ENCODE measurements at regions not wholly inside any gene's neighbourhood (a gene's known extent, or its start where the extent isn't known, plus 50 kb on each side); places are given as distances from the start of the nearest gene placed in this dataset.

- Histone ChIP-seq H3K9me3 (no peaks in the 10 kb centered on the region), H3K4me3 (no peak overlapping the region), H3K4me1 (replicated peaks) (no peaks in the 10 kb centered on the region), H3K36me3 (no peaks in the 10 kb centered on the region), H3K27me3 (replicated peaks; ENCODE audit: insufficient read depth) (no peaks in the 10 kb centered on the region), H3K27ac (no peak overlapping the region)
- TF ChIP-seq POLR2AphosphoS5 (IDR thresholded peaks at IDR 0.05): no peak
- no peak for TF ChIP-seq POLR2A (IDR thresholded peaks at IDR 0.05)
- no peak for DNase-seq (ENCODE audit: low spot score)
- intact Hi-C loops (cut with DNase I): no loop called here
- 51% methylated on average over 2 of the region's 2 CpGs for WGBS
Observed at GRCh38 chr12:69149270-69149669, 90.1 kb upstream of the CPSF6 start.

DNA sequence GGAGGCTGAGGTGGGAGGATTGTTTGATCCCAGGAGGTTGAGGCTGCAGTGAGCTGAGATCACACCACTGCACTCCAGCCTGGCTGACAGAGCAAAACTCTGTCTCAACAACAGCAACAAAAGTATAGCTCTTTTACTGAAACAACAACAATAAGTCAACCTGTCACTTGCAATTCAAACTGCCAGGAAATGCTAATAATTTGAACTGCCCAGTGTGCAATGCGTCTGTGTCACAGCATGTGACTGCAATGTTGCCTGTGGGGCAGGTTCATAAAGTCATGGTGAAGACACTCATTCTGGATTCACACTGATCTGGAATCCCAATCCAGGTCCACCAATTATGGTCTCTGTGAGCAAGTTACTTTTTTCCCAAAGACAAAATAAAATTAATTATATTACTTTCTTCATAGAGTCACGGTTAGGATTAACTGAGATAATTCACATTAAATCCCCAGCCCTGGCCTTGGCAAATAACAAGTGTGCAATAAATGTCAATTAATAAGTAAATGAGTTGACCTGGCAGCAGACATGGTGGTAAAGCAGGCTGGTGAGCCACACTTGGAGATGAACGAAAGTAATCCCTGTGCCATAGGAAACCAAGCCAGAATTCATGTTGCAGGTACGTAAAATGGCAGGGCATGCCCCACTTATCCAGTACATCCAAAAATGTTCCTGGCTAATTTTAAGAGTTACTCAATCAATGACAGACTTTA, 89.1 kb upstream of the CPSF6 start:
- WGBS: 37% methylated on average over 4 of the region's 4 CpGs
- Histone ChIP-seq H3K4me3 (no peak overlapping the region), H3K4me1 (replicated peaks) (no peaks in the 10 kb centered on the region), H3K27ac (no peak overlapping the region), H3K36me3 (no peaks in the 10 kb centered on the region), H3K9me3 (no peaks in the 10 kb centered on the region), H3K27me3 (replicated peaks; ENCODE audit: insufficient read depth) (no peaks in the 10 kb centered on the region)
- TF ChIP-seq, protein P1, sequence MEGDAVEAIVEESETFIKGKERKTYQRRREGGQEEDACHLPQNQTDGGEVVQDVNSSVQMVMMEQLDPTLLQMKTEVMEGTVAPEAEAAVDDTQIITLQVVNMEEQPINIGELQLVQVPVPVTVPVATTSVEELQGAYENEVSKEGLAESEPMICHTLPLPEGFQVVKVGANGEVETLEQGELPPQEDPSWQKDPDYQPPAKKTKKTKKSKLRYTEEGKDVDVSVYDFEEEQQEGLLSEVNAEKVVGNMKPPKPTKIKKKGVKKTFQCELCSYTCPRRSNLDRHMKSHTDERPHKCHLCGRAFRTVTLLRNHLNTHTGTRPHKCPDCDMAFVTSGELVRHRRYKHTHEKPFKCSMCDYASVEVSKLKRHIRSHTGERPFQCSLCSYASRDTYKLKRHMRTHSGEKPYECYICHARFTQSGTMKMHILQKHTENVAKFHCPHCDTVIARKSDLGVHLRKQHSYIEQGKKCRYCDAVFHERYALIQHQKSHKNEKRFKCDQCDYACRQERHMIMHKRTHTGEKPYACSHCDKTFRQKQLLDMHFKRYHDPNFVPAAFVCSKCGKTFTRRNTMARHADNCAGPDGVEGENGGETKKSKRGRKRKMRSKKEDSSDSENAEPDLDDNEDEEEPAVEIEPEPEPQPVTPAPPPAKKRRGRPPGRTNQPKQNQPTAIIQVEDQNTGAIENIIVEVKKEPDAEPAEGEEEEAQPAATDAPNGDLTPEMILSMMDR (IDR thresholded peaks at IDR 0.05): no peak
- TF ChIP-seq POLR2AphosphoS5 (IDR thresholded peaks at IDR 0.05) (no peak), POLR2A (IDR thresholded peaks at IDR 0.05) (no peak)
- intact Hi-C loops (cut with DNase I): loop anchor here (5.0 to 10.0 kb wide), 4 partner anchors 85 to 315 kb away; no protein-coding TSS in a partner anchor
- DNase-seq (ENCODE audit: low spot score): peak; percentile 13

DNA sequence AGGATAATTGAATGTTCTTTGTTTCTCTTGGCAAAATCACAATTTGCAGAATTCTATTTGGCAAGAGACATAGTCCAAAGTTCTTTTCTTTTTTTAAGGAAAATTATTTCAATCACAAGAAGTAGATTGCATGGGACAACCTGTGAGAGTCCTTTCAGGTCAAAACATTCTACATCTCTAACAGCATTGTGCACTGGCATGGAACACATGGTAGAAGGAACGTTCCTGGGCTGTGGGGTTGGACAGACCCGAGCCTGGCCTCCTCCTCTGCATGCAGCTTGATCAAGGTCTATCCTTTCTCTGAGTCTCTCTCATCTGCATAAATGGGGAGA, 88.6 kb upstream of the CPSF6 start:
- no peak overlapping the region for H3K27ac ChIP-seq
- TF ChIP-seq POLR2A (IDR thresholded peaks at IDR 0.05) (no peak), POLR2AphosphoS5 (IDR thresholded peaks at IDR 0.05) (no peak)
- DNase-seq (ENCODE audit: low spot score): no peak
- H3K36me3 ChIP-seq: no peaks in the 10 kb centered on the region
- intact Hi-C loops (cut with DNase I): loop anchor here (5.0 to 10.0 kb wide), 4 partner anchors 86 to 316 kb away; no protein-coding TSS in a partner anchor
- WGBS: 37% methylated on average over 2 of the region's 2 CpGs
- H3K9me3 ChIP-seq: no peaks in the 10 kb centered on the region
- no peaks in the 10 kb centered on the region for H3K4me1 ChIP-seq (replicated peaks)
- no peak overlapping the region for H3K4me3 ChIP-seq
- H3K27me3 ChIP-seq (replicated peaks; ENCODE audit: insufficient read depth): no peaks in the 10 kb centered on the region

- H3K27ac ChIP-seq: no peak overlapping the region
- DNase-seq (ENCODE audit: low spot score): no peak
- no peaks in the 10 kb centered on the region for H3K36me3 ChIP-seq
- no peaks in the 10 kb centered on the region for H3K4me1 ChIP-seq (replicated peaks)
- H3K4me3 ChIP-seq: no peak overlapping the region
- H3K9me3 ChIP-seq: no peaks in the 10 kb centered on the region
- H3K27me3 ChIP-seq (replicated peaks; ENCODE audit: insufficient read depth): no peaks in the 10 kb centered on the region
- TF ChIP-seq POLR2AphosphoS5 (IDR thresholded peaks at IDR 0.05) (no peak), POLR2A (IDR thresholded peaks at IDR 0.05) (no peak)
- TF ChIP-seq, protein P1 (IDR thresholded peaks at IDR 0.05): no peak
- intact Hi-C loops (cut with DNase I): loop anchor here (5.0 to 10.0 kb wide), 4 partner anchors 87 to 317 kb away; no protein-coding TSS in a partner anchor
- 40% methylated on average over 7 of the region's 7 CpGs for WGBS
Observed at GRCh38 chr12:69151254-69151764, 88.1 kb upstream of the CPSF6 start.

GRCh38 chr12:69154585-69155363, 84.6 kb upstream of the CPSF6 start:
- intact Hi-C loops (cut with DNase I): loop anchor here (5.0 to 10.0 kb wide), 4 partner anchors 90 to 320 kb away; no protein-coding TSS in a partner anchor
- no peak overlapping the region for H3K4me3 ChIP-seq
- H3K27me3 ChIP-seq (replicated peaks; ENCODE audit: insufficient read depth): no peaks in the 10 kb centered on the region
- peak; percentile 51 for DNase-seq (ENCODE audit: low spot score)
- no peaks in the 10 kb centered on the region for H3K9me3 ChIP-seq
- no peaks in the 10 kb centered on the region for H3K36me3 ChIP-seq
- TF ChIP-seq POLR2AphosphoS5 (IDR thresholded peaks at IDR 0.05) (peak; percentile 30), POLR2A (IDR thresholded peaks at IDR 0.05) (no peak)
- TF ChIP-seq, protein P1 (IDR thresholded peaks at IDR 0.05): peak; percentile 71 to 89 (median 77)
- no peak overlapping the region for H3K27ac ChIP-seq
- WGBS: 12% methylated on average over 7 of the region's 7 CpGs
- H3K4me1 ChIP-seq (replicated peaks): no peaks in the 10 kb centered on the region
